ENCODE measurements at regions not wholly inside any gene's neighbourhood (a gene's known extent, or its start where the extent isn't known, plus 50 kb on each side); places are given as distances from the start of the nearest gene placed in this dataset.

DNA sequence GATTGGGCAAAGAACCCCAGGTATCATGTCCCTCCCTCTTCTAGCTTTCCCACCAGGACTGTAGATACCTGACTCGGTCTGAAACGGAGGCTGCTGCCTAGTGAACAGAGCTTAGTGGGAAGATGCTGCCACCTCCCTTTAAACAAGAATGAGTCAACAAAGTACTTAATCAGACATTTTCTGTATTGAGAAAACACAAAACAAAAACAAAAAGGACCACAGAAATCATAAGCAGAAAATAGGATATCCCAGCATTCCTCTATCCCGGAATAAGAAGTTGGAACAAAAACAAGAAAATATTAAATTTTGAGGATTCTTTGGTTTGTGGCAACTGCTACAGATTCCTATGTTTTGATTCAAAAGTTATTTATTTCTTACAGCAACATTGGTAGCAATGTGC, 51.7 kb upstream of the COL8A1 start:
- TF ChIP-seq, protein P1, sequence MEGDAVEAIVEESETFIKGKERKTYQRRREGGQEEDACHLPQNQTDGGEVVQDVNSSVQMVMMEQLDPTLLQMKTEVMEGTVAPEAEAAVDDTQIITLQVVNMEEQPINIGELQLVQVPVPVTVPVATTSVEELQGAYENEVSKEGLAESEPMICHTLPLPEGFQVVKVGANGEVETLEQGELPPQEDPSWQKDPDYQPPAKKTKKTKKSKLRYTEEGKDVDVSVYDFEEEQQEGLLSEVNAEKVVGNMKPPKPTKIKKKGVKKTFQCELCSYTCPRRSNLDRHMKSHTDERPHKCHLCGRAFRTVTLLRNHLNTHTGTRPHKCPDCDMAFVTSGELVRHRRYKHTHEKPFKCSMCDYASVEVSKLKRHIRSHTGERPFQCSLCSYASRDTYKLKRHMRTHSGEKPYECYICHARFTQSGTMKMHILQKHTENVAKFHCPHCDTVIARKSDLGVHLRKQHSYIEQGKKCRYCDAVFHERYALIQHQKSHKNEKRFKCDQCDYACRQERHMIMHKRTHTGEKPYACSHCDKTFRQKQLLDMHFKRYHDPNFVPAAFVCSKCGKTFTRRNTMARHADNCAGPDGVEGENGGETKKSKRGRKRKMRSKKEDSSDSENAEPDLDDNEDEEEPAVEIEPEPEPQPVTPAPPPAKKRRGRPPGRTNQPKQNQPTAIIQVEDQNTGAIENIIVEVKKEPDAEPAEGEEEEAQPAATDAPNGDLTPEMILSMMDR (IDR thresholded peaks at IDR 0.05) = no peak
- TF ChIP-seq POLR2AphosphoS5 (IDR thresholded peaks at IDR 0.05) = no peak
